Neural cell (in vitro differentiated cells): ENCODE measurements at regions not wholly inside any gene's neighbourhood (a gene's known extent, or its start where the extent isn't known, plus 50 kb on each side); places are given as distances from the start of the nearest gene placed in this dataset.

Source experiments
- H2AFZ ChIP-seq: fragments of 200-600, 300-800 bp; sonication (generic), shearing (Covaris generic); 2 replicates; pipeline ENCODE4 v1.6.0; 2014; ENCODE audit warnings: low read depth, mild to moderate bottlenecking, antibody characterized with exemption, low read length, moderate library complexity
- H3F3A ChIP-seq: fragments of 200-600 bp; shearing (Covaris generic); 2 replicates; pipeline ENCODE4 v1.6.1; 2016; ENCODE audit warnings: mild to moderate bottlenecking, moderate library complexity, mixed read lengths, antibody characterized with exemption, low read length; ENCODE audit not compliant: insufficient read depth, poor library complexity, severe bottlenecking
- H3K27ac ChIP-seq: fragments of 200-600, 300-800 bp; sonication (generic), shearing (Covaris generic); 2 replicates; pipeline ENCODE4 v1.5.1; 2014; ENCODE audit warnings: mild to moderate bottlenecking, low read length, moderate library complexity
- H3K27me3 ChIP-seq: fragments of 300-800, 200-600 bp; sonication (generic), shearing (Covaris generic); 2 replicates; pipeline ENCODE4 v1.6.0; 2014; ENCODE audit warnings: mild to moderate bottlenecking, low read depth, low read length, moderate library complexity; ENCODE audit not compliant: insufficient read depth
- H3K36me3 ChIP-seq: fragments of 300-800, 200-600 bp; sonication (generic), shearing (Covaris generic); 2 replicates; pipeline ENCODE4 v1.5.1; 2014; ENCODE audit warnings: mild to moderate bottlenecking, antibody characterized with exemption, low read length, moderate library complexity; ENCODE audit not compliant: insufficient read depth
- H3K4me2 ChIP-seq: fragments of 300-800, 200-600 bp; sonication (generic), shearing (Covaris generic); 2 replicates; pipeline ENCODE4 v1.6.0; 2014; ENCODE audit warnings: mild to moderate bottlenecking, low read length
- H3K4me3 ChIP-seq: fragments of 300-800, 200-600 bp; sonication (generic), shearing (Covaris generic); 2 replicates; pipeline ENCODE4 v1.5.1; 2014; ENCODE audit warnings: mild to moderate bottlenecking, low read length, moderate library complexity
- H3K79me2 ChIP-seq: fragments of 200-600 bp; shearing (Covaris generic); replicated peaks from 2 replicates; pipeline ENCODE4 v1.6.0; 2014; ENCODE audit warnings: mild to moderate bottlenecking, low read length, moderate library complexity; ENCODE audit not compliant: insufficient read depth
- H3K9ac ChIP-seq: fragments of 300-800, 200-600 bp; sonication (generic), shearing (Covaris generic); 2 replicates; pipeline ENCODE4 v1.6.1; 2016; ENCODE audit warnings: mild to moderate bottlenecking, low read length, mixed read lengths
- H3K9me2 ChIP-seq: fragments of 200-600 bp; shearing (Covaris generic); 2 replicates; pipeline ENCODE4 v1.6.1; 2016; ENCODE audit warnings: mild to moderate bottlenecking, low read length, mixed read lengths; ENCODE audit not compliant: insufficient read depth
- H3K9me3 ChIP-seq: fragments of 200-600, 300-800 bp; sonication (generic), shearing (Covaris generic); 2 replicates; pipeline ENCODE4 v1.6.1; 2016; ENCODE audit warnings: mild to moderate bottlenecking, mixed run types, low read length, moderate library complexity, mixed read lengths
- H4K20me1 ChIP-seq: fragments of 200-600 bp; shearing (Covaris generic); 2 replicates; pipeline ENCODE4 v1.6.1; 2016; ENCODE audit warnings: mild to moderate bottlenecking, mixed run types; ENCODE audit not compliant: insufficient read depth
- EP300 ChIP-seq: fragments of 450-650 bp; conservative IDR thresholded peaks from 2 replicates; pipeline ENCODE4 v1.6.1; 2014; ENCODE audit warnings: antibody characterized with exemption, mild to moderate bottlenecking, moderate library complexity; ENCODE audit not compliant: poor library complexity, severe bottlenecking
- EZH2 ChIP-seq: fragments of 200-600, 300-800 bp; shearing (Covaris generic), sonication (generic); IDR thresholded peaks from 2 replicates; pipeline ENCODE4 v1.6.1; 2014; ENCODE audit warnings: antibody characterized with exemption, low read length, borderline replicate concordance, mild to moderate bottlenecking; ENCODE audit not compliant: insufficient read depth, poor library complexity, severe bottlenecking
- MXI1 ChIP-seq: fragments of 450-650 bp; conservative IDR thresholded peaks from 2 replicates; pipeline ENCODE4 v1.6.1; 2014; ENCODE audit warnings: antibody characterized with exemption, mild to moderate bottlenecking; ENCODE audit not compliant: poor library complexity, severe bottlenecking
- POLR2AphosphoS5 ChIP-seq: IDR thresholded peaks from 2 replicates; pipeline ENCODE4 v1.6.1; 2012
- RAD21 ChIP-seq: fragments of 450-650 bp; conservative IDR thresholded peaks from 2 replicates; pipeline ENCODE4 v1.6.1; 2014; ENCODE audit warnings: antibody characterized with exemption, mild to moderate bottlenecking, moderate library complexity
- SMC3 ChIP-seq: fragments of 450-650 bp; conservative IDR thresholded peaks from 2 replicates; pipeline ENCODE4 v1.6.1; 2014; ENCODE audit warnings: antibody characterized with exemption, mild to moderate bottlenecking, moderate library complexity; ENCODE audit not compliant: poor library complexity
- TAF1 ChIP-seq: IDR thresholded peaks from 2 replicates; pipeline ENCODE4 v1.6.1; 2012; ENCODE audit warnings: low read depth
- TF ChIP-seq, protein P1 (sequence below): IDR thresholded peaks from 2 replicates; pipeline ENCODE4 v1.6.1; 2012; ENCODE audit warnings: borderline replicate concordance
- TF ChIP-seq, protein P2 (sequence below): fragments of 450-650 bp; IDR thresholded peaks from 2 replicates; pipeline ENCODE4 v1.5.1; 2014; ENCODE audit warnings: antibody characterized with exemption, mild to moderate bottlenecking, moderate library complexity; ENCODE audit not compliant: poor library complexity, severe bottlenecking

DNA sequence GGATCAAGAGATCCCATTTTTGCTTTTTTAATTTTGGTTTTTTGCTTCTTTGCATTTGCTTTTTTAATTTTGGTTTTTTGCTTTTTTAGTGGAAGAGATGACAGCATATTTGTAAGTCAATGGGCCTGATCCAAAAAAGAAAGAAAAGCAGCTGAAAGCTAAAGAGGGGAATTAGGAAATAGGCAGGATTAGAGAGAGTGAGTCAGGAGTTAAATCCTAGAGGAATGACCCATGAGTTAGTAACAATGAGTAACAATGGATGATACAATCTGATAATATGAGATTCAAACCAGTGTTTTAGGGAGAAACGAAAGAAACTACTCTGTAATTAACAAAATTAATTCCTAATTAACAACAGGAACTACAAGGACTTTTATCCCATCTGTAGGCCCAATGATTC is 111.2 kb upstream of the SGCG start:
- Histone ChIP-seq H3K27me3 (no peaks in the 10 kb centered on the region), H4K20me1 (no peaks in the 10 kb centered on the region), H2AFZ (no peak overlapping the region), H3K79me2 (no peaks in the 10 kb centered on the region), H3K36me3 (no peaks in the 10 kb centered on the region), H3K27ac (no peak overlapping the region), H3F3A (no peaks in the 10 kb centered on the region), H3K9ac (no peak overlapping the region), H3K4me2 (no peak overlapping the region), H3K9me3 (peaks cover 3% of the 10 kb centered on the region), H3K4me3 (no peak overlapping the region), H3K9me2 (no peaks in the 10 kb centered on the region)
- TF ChIP-seq SMC3 (no peak), EZH2 (no peak), MXI1 (no peak), RAD21 (no peak), TAF1 (no peak), POLR2AphosphoS5 (no peak)
- TF ChIP-seq, protein P1, sequence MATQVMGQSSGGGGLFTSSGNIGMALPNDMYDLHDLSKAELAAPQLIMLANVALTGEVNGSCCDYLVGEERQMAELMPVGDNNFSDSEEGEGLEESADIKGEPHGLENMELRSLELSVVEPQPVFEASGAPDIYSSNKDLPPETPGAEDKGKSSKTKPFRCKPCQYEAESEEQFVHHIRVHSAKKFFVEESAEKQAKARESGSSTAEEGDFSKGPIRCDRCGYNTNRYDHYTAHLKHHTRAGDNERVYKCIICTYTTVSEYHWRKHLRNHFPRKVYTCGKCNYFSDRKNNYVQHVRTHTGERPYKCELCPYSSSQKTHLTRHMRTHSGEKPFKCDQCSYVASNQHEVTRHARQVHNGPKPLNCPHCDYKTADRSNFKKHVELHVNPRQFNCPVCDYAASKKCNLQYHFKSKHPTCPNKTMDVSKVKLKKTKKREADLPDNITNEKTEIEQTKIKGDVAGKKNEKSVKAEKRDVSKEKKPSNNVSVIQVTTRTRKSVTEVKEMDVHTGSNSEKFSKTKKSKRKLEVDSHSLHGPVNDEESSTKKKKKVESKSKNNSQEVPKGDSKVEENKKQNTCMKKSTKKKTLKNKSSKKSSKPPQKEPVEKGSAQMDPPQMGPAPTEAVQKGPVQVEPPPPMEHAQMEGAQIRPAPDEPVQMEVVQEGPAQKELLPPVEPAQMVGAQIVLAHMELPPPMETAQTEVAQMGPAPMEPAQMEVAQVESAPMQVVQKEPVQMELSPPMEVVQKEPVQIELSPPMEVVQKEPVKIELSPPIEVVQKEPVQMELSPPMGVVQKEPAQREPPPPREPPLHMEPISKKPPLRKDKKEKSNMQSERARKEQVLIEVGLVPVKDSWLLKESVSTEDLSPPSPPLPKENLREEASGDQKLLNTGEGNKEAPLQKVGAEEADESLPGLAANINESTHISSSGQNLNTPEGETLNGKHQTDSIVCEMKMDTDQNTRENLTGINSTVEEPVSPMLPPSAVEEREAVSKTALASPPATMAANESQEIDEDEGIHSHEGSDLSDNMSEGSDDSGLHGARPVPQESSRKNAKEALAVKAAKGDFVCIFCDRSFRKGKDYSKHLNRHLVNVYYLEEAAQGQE: no peak
- TF ChIP-seq, protein P2, sequence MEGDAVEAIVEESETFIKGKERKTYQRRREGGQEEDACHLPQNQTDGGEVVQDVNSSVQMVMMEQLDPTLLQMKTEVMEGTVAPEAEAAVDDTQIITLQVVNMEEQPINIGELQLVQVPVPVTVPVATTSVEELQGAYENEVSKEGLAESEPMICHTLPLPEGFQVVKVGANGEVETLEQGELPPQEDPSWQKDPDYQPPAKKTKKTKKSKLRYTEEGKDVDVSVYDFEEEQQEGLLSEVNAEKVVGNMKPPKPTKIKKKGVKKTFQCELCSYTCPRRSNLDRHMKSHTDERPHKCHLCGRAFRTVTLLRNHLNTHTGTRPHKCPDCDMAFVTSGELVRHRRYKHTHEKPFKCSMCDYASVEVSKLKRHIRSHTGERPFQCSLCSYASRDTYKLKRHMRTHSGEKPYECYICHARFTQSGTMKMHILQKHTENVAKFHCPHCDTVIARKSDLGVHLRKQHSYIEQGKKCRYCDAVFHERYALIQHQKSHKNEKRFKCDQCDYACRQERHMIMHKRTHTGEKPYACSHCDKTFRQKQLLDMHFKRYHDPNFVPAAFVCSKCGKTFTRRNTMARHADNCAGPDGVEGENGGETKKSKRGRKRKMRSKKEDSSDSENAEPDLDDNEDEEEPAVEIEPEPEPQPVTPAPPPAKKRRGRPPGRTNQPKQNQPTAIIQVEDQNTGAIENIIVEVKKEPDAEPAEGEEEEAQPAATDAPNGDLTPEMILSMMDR: no peak

DNA sequence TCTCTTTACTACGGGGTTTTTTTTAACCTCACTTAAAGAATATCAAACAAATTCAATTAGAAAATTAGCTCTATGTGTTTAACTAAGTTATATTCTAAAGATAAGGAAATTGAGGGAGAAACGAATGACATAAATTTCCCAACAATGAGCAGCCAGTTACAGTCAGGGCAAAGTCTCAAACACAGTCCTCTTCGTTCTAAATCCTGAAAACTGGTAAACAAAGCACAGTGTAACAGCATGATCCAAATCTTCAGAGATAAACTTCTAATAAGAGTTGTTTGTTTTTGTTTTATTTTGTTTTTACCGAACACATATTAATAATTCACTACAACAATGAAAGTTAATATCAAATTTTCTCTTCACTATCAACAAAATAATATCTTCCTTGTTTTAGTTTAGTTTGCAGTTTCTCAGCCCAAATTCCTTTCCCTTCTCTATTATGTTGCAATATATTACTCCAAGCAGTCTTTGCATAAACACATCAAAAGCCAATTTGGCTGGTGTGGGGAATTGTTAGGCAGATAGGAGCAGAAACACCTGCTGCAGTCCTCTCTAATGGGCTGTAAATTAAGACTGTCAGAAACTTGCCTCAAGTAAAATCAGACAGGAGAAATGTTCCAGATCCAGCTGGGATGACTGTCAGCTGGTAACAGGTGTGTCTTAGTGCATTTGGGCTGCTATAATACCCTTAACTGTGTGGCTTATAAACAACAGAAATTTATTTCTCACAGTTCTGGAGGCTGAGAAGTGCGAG is 106.5 kb upstream of the SGCG start:
- Histone ChIP-seq H4K20me1 (no peaks in the 10 kb centered on the region), H3K4me3 (no peak overlapping the region), H3K79me2 (no peaks in the 10 kb centered on the region), H3K36me3 (no peaks in the 10 kb centered on the region), H3K4me2 (no peak overlapping the region), H3K9me2 (no peaks in the 10 kb centered on the region), H3K27me3 (no peaks in the 10 kb centered on the region), H3K9me3 (peaks cover 3% of the 10 kb centered on the region), H3K9ac (no peak overlapping the region), H2AFZ (no peak overlapping the region), H3K27ac (no peak overlapping the region), H3F3A (no peaks in the 10 kb centered on the region)
- TF ChIP-seq EZH2: no peak
- TF ChIP-seq, protein P1: no peak
- TF ChIP-seq TAF1: no peak
- TF ChIP-seq EP300: no peak
- TF ChIP-seq POLR2AphosphoS5: no peak
- no peak for TF ChIP-seq SMC3
- TF ChIP-seq RAD21: no peak
- TF ChIP-seq, protein P2: no peak
- no peak for TF ChIP-seq MXI1
